Osteoblast (primary cell): ENCODE measurements at regions not wholly inside any gene's neighbourhood (a gene's known extent, or its start where the extent isn't known, plus 50 kb on each side); places are given as distances from the start of the nearest gene placed in this dataset.

ENCODE experiments used
- DNase-seq: peaks from one replicate; pipeline ENCODE4 v3.0.0; 2011; ENCODE audit warnings: low spot score, mixed read lengths; ENCODE audit not compliant: insufficient read length; ENCODE audit errors: missing footprints
- H2AFZ ChIP-seq: 2 replicates; pipeline ENCODE4 v1.6.0; 2011; ENCODE audit warnings: mild to moderate bottlenecking, low read length
- H3K27ac ChIP-seq: 2 replicates; pipeline ENCODE4 v1.5.1; 2011; ENCODE audit warnings: mild to moderate bottlenecking, low read depth, low read length, moderate library complexity
- H3K27me3 ChIP-seq: 2 replicates; pipeline ENCODE4 v1.6.0; 2012; ENCODE audit warnings: mild to moderate bottlenecking, control low read depth, inconsistent platforms, low read length, moderate library complexity; ENCODE audit not compliant: insufficient read depth
- H3K36me3 ChIP-seq: 2 replicates; pipeline ENCODE4 v1.5.1; 2011; ENCODE audit warnings: mild to moderate bottlenecking, low read length, control low read depth, moderate library complexity; ENCODE audit not compliant: insufficient read depth
- H3K4me1 ChIP-seq: 2 replicates; pipeline ENCODE4 v1.5.1; 2011; ENCODE audit warnings: mild to moderate bottlenecking, low read length, control low read depth, moderate library complexity; ENCODE audit not compliant: insufficient read depth
- H3K4me2 ChIP-seq: 2 replicates; pipeline ENCODE4 v1.6.0; 2011; ENCODE audit warnings: mild to moderate bottlenecking, low read length; ENCODE audit not compliant: insufficient read depth
- H3K4me3 ChIP-seq: fragments of 200-600 bp; sonication (generic); 3 replicates; pipeline ENCODE4 v1.5.1; 2012; ENCODE audit warnings: mild to moderate bottlenecking, low read length, inconsistent platforms; ENCODE audit not compliant: insufficient read depth
- H3K79me2 ChIP-seq: 2 replicates; pipeline ENCODE4 v1.6.0; 2012; ENCODE audit warnings: mild to moderate bottlenecking, low read length, control low read depth, inconsistent platforms; ENCODE audit not compliant: insufficient read depth
- H3K9me3 ChIP-seq: 2 replicates; pipeline ENCODE4 v1.5.1; 2011; ENCODE audit warnings: low read depth, low read length, control low read depth
- H4K20me1 ChIP-seq: 2 replicates; pipeline ENCODE4 v1.6.0; 2012; ENCODE audit warnings: mild to moderate bottlenecking, low read length, control low read depth; ENCODE audit not compliant: insufficient read depth
- TF ChIP-seq, protein P1 (sequence below): IDR thresholded peaks from 2 replicates; pipeline ENCODE4 v1.5.1; 2011; ENCODE audit warnings: mild to moderate bottlenecking, low read depth, low read length, moderate library complexity; ENCODE audit errors: extremely low read depth

DNA sequence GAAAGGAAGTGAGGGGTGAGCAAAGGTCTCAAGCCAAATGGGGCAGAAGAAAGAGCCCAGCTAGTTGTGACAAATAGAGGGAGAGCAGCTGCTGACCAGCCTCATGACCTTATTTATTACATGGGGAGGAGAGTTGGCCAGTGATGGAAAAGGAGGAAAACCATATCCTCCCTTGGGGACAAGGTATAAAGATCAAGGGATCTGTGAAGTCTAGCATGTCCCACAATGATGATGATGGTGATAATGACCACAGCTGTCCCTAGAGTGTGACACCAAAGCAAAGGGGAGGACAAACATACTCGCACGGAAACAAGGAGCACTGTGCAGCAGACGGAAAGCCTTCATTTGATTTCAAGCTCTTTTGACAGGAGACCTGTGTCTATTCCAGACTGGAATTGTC, 190.4 kb upstream of the MCHR2 start:
- DNase-seq: no peak
- Histone ChIP-seq H2AFZ (no peak overlapping the region), H3K36me3 (no peaks in the 10 kb centered on the region), H4K20me1 (no peaks in the 10 kb centered on the region), H3K4me1 (no peaks in the 10 kb centered on the region), H3K79me2 (no peaks in the 10 kb centered on the region), H3K27me3 (no peaks in the 10 kb centered on the region), H3K9me3 (no peaks in the 10 kb centered on the region), H3K4me2 (no peak overlapping the region), H3K27ac (no peak overlapping the region), H3K4me3 (no peak overlapping the region)
- TF ChIP-seq, protein P1, sequence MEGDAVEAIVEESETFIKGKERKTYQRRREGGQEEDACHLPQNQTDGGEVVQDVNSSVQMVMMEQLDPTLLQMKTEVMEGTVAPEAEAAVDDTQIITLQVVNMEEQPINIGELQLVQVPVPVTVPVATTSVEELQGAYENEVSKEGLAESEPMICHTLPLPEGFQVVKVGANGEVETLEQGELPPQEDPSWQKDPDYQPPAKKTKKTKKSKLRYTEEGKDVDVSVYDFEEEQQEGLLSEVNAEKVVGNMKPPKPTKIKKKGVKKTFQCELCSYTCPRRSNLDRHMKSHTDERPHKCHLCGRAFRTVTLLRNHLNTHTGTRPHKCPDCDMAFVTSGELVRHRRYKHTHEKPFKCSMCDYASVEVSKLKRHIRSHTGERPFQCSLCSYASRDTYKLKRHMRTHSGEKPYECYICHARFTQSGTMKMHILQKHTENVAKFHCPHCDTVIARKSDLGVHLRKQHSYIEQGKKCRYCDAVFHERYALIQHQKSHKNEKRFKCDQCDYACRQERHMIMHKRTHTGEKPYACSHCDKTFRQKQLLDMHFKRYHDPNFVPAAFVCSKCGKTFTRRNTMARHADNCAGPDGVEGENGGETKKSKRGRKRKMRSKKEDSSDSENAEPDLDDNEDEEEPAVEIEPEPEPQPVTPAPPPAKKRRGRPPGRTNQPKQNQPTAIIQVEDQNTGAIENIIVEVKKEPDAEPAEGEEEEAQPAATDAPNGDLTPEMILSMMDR: no peak

DNA sequence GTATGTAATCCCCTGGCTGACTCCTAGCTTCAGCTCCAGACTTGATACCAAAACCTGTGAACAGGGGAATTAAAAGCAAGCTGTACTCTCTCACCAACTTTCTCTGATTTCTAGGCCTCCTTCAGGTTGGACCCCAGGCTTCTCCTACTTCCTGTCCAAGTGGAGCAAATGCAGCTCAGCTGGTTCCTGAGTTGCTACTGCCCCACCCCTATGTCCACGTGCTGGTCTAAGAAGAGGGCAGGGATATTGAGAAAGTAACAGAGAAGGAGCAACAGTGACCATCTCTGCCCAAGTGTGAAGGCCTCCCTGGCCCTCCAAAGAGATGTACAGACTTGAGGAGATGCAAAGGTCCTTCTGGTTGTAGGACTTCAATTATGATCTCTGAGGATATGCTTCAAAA, 188.3 kb upstream of the MCHR2 start:
- Histone ChIP-seq H3K27me3 (no peaks in the 10 kb centered on the region), H3K4me1 (peaks cover 8% of the 10 kb centered on the region), H3K4me3 (no peak overlapping the region), H2AFZ (peak overlapping the region; percentile 50), H3K36me3 (no peaks in the 10 kb centered on the region), H3K4me2 (no peak overlapping the region), H4K20me1 (no peaks in the 10 kb centered on the region), H3K27ac (no peak overlapping the region), H3K79me2 (no peaks in the 10 kb centered on the region), H3K9me3 (no peaks in the 10 kb centered on the region)
- TF ChIP-seq, protein P1: no peak
- DNase-seq: no peak

DNA sequence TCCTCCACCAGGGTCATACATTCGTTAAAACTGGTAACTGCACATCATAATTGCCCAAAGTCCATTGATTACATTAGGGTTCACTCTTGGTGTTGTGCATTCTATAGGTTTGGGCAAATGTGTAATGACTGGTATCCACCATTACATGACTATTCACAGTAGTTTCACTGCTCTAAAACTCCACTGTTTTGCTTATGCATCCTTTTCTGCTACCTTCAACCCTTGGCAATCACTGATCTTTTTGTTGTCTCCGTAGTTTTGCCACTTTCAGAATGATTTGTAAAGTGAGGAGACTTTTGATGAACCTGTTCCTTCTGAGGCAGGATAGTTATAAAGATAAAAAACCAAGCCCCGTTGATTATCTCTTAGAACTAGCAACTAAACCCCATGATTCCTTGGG, 187.3 kb upstream of the MCHR2 start:
- H3K27me3 ChIP-seq: no peaks in the 10 kb centered on the region
- H3K79me2 ChIP-seq: no peaks in the 10 kb centered on the region
- no peak overlapping the region for H3K4me3 ChIP-seq
- no peaks in the 10 kb centered on the region for H3K36me3 ChIP-seq
- H3K4me2 ChIP-seq: no peak overlapping the region
- no peak overlapping the region for H3K27ac ChIP-seq
- H4K20me1 ChIP-seq: no peaks in the 10 kb centered on the region
- H3K4me1 ChIP-seq: peaks cover 19% of the 10 kb centered on the region
- no peak overlapping the region for H2AFZ ChIP-seq
- DNase-seq: no peak
- H3K9me3 ChIP-seq: no peaks in the 10 kb centered on the region
- TF ChIP-seq, protein P1: no peak

DNA sequence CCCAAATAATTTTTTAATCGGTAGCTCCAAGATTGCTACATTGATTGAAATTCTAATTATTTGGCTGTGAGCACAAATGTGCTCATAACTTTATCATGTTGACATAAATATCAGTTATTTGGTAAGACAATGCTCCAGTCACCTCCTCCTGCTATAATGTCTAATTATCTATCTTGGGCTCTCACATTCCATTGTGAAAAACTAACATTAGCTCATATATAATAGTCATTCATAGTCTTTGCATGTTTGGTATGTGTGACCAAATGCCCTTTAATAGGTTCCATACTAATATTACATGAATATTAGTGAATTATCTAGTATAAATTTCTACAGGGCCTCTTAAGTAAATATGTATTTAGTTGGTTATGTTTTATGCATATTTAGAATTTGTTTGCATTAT, 185.6 kb upstream of the MCHR2 start:
- TF ChIP-seq, protein P1: no peak
- no peak overlapping the region for H3K27ac ChIP-seq

More for the DNA sequence above, 185.6 kb upstream of the MCHR2 start:
- Histone ChIP-seq H3K4me1 (peaks cover 28% of the 10 kb centered on the region), H2AFZ (no peak overlapping the region), H3K9me3 (no peaks in the 10 kb centered on the region), H3K36me3 (no peaks in the 10 kb centered on the region), H3K79me2 (no peaks in the 10 kb centered on the region), H3K27me3 (no peaks in the 10 kb centered on the region), H4K20me1 (no peaks in the 10 kb centered on the region), H3K4me3 (no peak overlapping the region), H3K4me2 (no peak overlapping the region)
- DNase-seq: no peak
